ENCODE measurements at regions not wholly inside any gene's neighbourhood (a gene's known extent, or its start where the extent isn't known, plus 50 kb on each side); places are given as distances from the start of the nearest gene placed in this dataset.

GRCh38 chr4:26120098-26120825 is 200.6 kb upstream of the RBPJ start:
- no peak for TF ChIP-seq GLIS3 (CRISPR knock-in tag; IDR thresholded peaks at IDR 0.05)
- TF ChIP-seq ESRRG (CRISPR knock-in tag; IDR thresholded peaks at IDR 0.05), result no peak
- no peak for TF ChIP-seq TCF4 (CRISPR knock-in tag; IDR thresholded peaks at IDR 0.05; ENCODE audit: borderline replicate concordance)
- no peak for TF ChIP-seq RARB (CRISPR knock-in tag; IDR thresholded peaks at IDR 0.05)
- TF ChIP-seq PATZ1 (CRISPR knock-in tag; IDR thresholded peaks at IDR 0.05; ENCODE audit: borderline replicate concordance), result no peak
- TF ChIP-seq CREB5 (CRISPR knock-in tag; IDR thresholded peaks at IDR 0.05; ENCODE audit: low read depth), result no peak
- TF ChIP-seq ZNF8 (CRISPR knock-in tag; IDR thresholded peaks at IDR 0.05), result no peak
- no peak for TF ChIP-seq ZFP30 (CRISPR knock-in tag; IDR thresholded peaks at IDR 0.05)
- no peak for TF ChIP-seq POU6F1 (CRISPR knock-in tag; IDR thresholded peaks at IDR 0.05; ENCODE audit: borderline replicate concordance, low read depth)
- TF ChIP-seq TSHZ2 (CRISPR knock-in tag; IDR thresholded peaks at IDR 0.05), result no peak
- TF ChIP-seq PPARA (CRISPR knock-in tag; IDR thresholded peaks at IDR 0.05; ENCODE audit: borderline replicate concordance), result no peak
